Rectal smooth muscle tissue (tissue), 1 donor: ENCODE measurements at regions not wholly inside any gene's neighbourhood (a gene's known extent, or its start where the extent isn't known, plus 50 kb on each side); places are given as distances from the start of the nearest gene placed in this dataset.
"Not testable (repeated sequence)": the region's sequence is repeated elsewhere in the genome, so short reads cannot be mapped to it uniquely, and the experiment has no call there.

Experiments
- H3K27ac ChIP-seq: one replicate; pipeline ENCODE4 v1.7.0; 2013; ENCODE audit warnings: low read depth, low read length, inconsistent platforms
- H3K27me3 ChIP-seq: one replicate; pipeline ENCODE4 v1.7.0; 2013; ENCODE audit warnings: low read length; ENCODE audit not compliant: control insufficient read depth, insufficient read depth
- H3K36me3 ChIP-seq: one replicate; pipeline ENCODE4 v1.7.0; 2013; ENCODE audit warnings: low read length; ENCODE audit not compliant: control insufficient read depth, insufficient read depth
- H3K4me1 ChIP-seq: one replicate; pipeline ENCODE4 v1.7.0; 2013; ENCODE audit warnings: low read length; ENCODE audit not compliant: control insufficient read depth, insufficient read depth
- H3K4me3 ChIP-seq: one replicate; pipeline ENCODE4 v1.7.0; 2013; ENCODE audit warnings: low read length
- H3K9ac ChIP-seq: one replicate; pipeline ENCODE4 v1.7.0; 2013; ENCODE audit warnings: low read length

DNA sequence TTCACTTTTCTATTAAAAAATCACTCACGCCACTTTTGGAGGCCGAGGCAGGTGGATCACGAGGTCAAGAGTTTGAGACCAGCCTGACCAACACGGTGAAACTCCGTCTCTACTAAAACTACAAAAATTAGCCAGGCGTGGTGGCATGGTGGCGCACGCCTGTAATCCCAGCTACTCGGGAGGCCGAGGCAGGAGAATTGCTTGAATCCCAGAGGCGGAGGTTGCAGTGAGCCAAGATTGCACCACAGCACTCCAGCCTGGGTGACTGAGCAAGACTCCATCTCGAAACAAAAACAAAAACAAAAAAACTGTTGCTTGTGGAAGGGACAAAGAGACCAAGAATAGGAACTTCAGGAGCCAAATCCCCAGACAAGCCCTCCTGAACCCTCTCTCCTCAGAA is 63.7 kb downstream of the RBFOX3 start:
- not testable (repeated sequence) for H3K36me3 ChIP-seq, H3K9ac ChIP-seq, H3K4me3 ChIP-seq, H3K4me1 ChIP-seq, H3K27me3 ChIP-seq, H3K27ac ChIP-seq

DNA sequence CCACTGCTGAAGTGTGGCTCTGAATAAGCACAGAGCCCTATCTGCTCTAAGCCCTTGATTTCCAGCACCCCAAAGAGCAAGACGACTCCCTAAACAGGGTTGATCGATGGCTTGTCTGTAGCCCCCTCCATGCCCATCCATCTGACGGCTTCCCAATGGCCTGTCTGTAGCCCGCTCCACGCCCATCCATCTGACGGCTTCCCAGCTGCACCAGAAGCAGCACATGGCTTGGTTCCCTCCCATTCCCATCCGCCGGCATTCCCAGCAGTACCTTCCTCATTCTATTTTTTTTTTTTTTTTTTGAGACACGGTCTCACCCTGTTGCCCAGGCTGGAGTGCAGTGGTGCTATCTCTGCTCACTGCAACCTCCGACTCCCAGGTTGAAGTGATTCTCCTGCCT is 64.5 kb downstream of the RBFOX3 start:
- no peak overlapping the region for H3K9ac ChIP-seq
- no peaks in the 10 kb centered on the region for H3K27me3 ChIP-seq
- no peaks in the 10 kb centered on the region for H3K4me1 ChIP-seq
- H3K36me3 ChIP-seq, result no peaks in the 10 kb centered on the region
- no peak overlapping the region for H3K4me3 ChIP-seq
- H3K27ac ChIP-seq, result no peak overlapping the region

DNA sequence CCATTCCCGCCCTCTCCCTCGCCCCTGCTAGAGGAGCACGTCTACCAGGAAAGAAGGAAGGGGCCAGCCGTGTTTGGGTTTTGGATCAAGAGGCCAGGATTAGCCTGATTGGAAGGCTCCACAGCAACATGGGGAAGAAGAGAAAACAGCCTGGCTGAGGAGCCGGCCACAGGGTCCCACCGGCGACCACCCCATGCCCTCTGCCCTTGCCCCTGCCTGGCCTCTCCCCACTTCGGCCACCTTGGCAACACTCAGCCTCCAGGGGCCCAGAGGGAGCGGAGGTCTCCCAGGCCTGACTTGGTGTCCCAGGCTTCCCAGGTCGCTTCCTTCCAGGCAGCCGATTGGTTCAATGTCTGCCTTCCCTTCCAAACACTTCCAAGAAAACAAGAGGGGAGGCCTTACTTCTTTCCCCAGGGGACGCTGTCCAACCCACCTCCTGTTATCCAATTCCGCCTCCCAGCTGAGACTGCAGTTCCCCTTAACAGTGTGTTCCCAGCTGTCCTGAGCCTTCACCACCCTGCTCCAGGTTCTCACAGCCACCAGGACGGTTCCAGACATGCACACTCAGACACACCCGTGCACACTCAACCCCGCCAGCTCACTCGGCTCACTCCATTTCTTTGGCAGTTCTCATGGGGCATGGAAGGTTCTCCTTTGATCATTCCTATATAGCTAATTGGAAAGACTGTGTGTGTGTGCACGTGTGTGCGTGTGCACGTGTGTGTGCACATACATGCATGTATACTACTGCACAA is 65.4 kb downstream of the RBFOX3 start:
- H3K9ac ChIP-seq, result no peak overlapping the region

DNA sequence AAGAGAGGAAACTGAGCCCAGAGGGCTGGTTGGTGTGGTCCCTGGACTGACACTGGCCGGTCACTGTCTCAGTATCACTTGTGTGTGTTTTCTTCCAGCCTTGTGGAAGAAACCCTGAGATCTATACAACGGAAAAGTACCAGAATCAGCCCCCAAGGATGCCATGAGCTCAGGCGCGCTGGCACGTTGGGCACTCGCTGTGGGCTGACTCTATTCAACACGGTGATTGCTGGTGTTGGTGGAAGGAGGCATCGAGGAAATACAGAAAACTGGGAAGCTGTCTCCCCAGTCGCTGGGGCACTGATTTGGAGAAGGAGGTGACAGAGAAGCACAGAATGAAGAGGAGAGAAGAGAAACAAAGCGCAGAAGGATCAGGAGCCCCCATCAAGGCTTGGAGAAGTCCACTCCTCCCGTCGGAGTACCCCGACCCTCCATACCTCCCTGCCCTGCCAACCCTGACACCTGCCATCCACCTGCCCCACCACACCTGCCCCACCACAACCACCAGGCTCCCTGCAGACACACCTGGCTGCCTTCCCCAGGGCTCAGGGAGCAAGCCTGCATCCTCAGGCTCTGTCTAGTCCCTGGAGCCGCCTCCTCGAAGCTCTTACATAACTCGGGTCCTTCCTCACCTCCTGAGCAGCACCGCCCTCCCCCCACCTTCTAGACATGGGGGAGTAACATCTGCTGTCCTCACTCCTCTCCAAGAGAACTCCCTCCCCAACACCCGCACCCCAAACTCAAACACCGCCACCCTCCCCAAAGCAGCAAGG is 66.5 kb downstream of the RBFOX3 start:
- H3K4me1 ChIP-seq, result no peaks in the 10 kb centered on the region
- H3K4me3 ChIP-seq, result no peak overlapping the region
- no peak overlapping the region for H3K27ac ChIP-seq
- H3K9ac ChIP-seq, result no peak overlapping the region
- no peaks in the 10 kb centered on the region for H3K27me3 ChIP-seq
- H3K36me3 ChIP-seq, result no peaks in the 10 kb centered on the region

More for the DNA sequence above, 65.4 kb downstream of the RBFOX3 start:
- Histone ChIP-seq H3K36me3 (no peaks in the 10 kb centered on the region), H3K4me1 (no peaks in the 10 kb centered on the region), H3K27ac (no peak overlapping the region), H3K27me3 (no peaks in the 10 kb centered on the region), H3K4me3 (no peak overlapping the region)

DNA sequence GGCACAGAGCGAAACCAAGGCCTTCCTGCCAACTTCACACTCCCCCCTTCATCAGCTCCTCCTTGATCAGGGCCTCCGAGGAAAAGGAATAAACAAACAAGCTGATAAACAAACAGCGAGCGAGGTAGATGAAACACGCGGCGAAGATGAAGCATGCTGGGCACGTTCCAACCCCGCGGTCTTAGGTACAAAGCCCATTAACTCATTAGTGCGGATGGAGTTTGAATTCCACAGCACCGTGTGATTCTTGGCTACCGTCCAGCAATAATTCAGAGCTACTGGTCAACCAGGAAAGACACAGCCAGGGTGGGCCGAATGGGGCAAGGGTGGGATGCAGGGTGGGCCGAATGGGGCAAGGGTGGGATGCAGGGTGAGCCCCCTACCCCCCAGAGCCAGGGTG is 67.3 kb downstream of the RBFOX3 start:
- H3K9ac ChIP-seq, result no peak overlapping the region
- no peaks in the 10 kb centered on the region for H3K4me1 ChIP-seq
- no peak overlapping the region for H3K27ac ChIP-seq
- no peaks in the 10 kb centered on the region for H3K27me3 ChIP-seq
- H3K36me3 ChIP-seq, result no peaks in the 10 kb centered on the region
- H3K4me3 ChIP-seq, result no peak overlapping the region

DNA sequence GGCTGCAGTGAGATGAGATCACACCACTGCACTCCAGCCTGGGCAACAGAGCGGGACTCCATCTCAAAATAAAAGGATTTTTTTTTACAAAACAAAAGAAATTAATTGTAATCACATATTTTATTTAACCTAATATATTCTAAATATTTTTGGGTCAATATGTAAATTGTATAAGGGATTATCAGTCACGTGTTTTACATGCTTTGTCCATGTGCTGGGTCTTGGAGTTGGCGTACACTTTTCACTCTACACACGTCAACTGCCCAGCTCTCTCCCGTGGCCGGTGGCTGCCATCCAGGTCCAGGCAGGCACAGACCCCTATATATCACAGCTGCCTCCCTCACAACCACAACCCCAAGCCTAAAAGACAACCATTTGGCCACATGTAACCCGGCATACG is 68.1 kb downstream of the RBFOX3 start:
- no peak overlapping the region for H3K27ac ChIP-seq
- H3K9ac ChIP-seq, result no peak overlapping the region
- H3K27me3 ChIP-seq, result no peaks in the 10 kb centered on the region
- no peaks in the 10 kb centered on the region for H3K4me1 ChIP-seq
- H3K36me3 ChIP-seq, result no peaks in the 10 kb centered on the region
- H3K4me3 ChIP-seq, result no peak overlapping the region

DNA sequence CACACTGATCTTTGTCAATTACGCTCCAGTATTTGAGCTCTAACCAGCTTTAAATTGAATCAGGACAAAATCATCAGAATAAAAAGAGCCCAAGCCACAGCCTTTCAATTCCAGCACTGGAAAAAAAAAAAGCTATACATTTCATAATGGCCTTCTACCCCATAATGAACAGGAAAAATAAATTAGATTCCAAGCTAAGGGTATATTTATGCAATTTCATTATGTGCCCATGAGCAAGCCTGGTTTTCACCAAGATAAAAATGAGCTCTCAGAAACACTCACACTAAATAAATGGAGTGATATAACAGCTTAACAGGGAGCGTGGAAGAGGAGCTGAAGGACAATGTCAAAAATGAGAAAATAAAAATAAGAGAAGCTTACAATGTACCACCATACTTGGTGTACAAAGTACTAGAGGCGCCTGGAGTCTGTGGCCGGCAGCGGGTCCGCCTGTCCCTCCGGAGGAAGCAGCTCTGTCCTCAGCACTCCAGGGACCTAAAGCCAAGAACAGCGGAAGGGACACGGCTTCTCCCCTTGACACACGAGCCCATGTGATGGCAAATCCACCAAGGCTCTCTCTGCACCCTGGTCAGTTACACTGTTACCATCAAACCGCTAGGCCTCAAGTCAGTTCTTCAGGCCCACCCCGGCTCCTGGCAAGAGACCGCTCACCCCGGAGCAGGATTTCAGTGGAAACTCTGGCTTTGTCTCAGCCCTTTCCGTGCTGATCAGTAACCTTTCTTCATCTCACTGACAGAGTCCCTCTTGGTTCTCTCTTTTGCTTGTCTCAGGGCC is 69.6 kb downstream of the RBFOX3 start:
- Histone ChIP-seq H3K27me3 (no peaks in the 10 kb centered on the region), H3K36me3 (no peaks in the 10 kb centered on the region), H3K4me3 (no peak overlapping the region), H3K4me1 (no peaks in the 10 kb centered on the region), H3K27ac (no peak overlapping the region), H3K9ac (no peak overlapping the region)

DNA sequence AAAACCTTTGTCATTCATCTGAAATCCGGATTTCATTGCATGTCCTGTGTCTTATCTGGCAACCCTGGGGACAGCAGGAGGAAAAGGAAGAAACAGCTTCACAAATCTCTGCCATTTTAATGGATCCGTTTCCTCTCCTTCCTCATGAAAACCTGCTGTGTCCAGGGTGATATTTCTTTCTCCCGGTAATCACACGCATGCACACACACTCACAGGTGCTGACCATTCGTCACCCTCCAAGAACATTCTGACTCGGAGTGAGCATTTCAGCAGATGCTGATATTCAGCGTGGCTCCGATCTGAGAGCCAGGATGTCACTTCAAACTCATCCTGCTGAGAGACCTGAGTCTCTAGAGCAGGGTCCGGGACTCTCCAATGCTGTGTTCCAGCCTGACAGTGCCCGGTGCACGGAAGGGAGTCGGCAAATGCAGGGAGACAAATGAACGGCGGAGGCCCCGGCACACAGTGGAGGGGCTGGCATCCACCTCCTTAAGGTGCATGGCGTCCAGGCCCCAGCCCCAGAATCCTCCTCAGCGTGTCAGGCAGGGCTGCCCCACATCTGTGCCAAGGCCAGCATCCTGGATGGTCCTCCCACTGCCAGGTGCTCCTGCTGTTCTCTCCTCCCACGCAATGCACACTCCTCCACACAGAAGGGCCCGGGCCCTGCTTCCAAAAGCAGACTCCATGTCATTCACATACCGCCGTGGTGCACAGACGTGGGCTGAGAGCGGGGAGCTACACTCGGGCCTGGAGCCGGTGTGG is 70.7 kb downstream of the RBFOX3 start:
- no peak overlapping the region for H3K4me3 ChIP-seq
- H3K27ac ChIP-seq, result no peak overlapping the region
- H3K4me1 ChIP-seq, result no peaks in the 10 kb centered on the region
- H3K9ac ChIP-seq, result no peak overlapping the region
- no peaks in the 10 kb centered on the region for H3K36me3 ChIP-seq
- no peaks in the 10 kb centered on the region for H3K27me3 ChIP-seq

DNA sequence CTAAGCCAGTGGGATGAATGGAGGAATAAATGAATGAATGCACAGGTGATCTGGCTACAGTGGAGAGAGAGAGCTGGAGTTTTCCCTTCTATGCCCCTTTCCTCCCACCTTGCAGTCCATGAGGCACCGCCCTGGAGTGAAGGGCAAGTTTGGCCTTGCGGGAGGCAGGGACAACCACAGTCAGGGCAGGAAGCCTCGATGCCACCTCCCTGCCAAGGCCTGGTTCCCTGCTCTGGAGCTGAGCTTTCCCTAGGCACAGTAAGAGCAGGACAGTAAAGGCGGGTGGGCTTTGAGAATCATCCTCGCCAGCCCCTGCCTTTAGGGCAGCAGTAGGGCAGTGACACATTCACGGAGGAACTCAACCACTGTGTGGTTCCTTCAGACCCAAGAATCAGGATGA is 72.6 kb downstream of the RBFOX3 start:
- Histone ChIP-seq H3K36me3 (no peaks in the 10 kb centered on the region), H3K4me3 (no peak overlapping the region), H3K9ac (no peak overlapping the region), H3K4me1 (no peaks in the 10 kb centered on the region), H3K27ac (no peak overlapping the region), H3K27me3 (no peaks in the 10 kb centered on the region)

DNA sequence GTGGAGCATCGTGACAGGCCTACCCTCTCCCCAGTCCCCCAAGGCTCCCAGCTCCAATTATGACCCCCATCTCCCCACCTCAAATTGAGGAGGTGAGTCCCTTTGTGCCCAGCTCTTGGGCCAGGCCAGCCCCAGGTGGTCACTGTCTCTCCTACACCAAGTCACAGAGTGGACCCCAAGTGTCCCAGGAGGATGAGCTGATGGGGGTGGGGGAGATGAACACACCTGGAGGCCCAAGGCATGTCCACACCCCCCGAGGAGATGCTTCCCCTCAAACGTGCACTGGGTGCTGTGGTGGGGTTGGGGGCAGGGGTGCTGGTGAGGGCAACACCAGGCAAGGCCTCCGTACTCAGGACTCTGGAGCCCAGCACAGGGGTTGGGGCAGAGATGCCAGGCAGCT is 73.2 kb downstream of the RBFOX3 start:
- H3K27me3 ChIP-seq, result peaks cover 2% of the 10 kb centered on the region
- no peak overlapping the region for H3K27ac ChIP-seq
- no peak overlapping the region for H3K9ac ChIP-seq
- H3K36me3 ChIP-seq, result no peaks in the 10 kb centered on the region
- no peaks in the 10 kb centered on the region for H3K4me1 ChIP-seq
- no peak overlapping the region for H3K4me3 ChIP-seq

DNA sequence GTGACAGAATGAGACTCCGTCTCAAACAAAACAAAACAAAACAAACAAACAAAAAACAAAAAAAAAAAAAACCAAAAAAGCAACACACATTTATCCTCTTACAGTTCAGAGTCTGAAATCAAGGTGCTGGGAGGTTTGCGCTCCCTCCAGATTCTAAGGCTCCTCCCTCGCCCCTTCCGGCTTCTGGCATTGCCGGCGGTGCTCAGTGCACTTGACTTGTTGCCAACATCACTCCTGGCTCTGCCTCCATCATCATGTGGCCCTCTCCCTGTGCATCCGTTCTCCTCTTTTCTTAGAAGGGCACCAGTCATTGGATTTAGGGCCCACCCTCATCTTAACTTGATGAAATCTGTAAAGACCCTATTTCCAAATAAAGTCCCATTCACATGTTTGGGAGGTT is 73.8 kb downstream of the RBFOX3 start:
- H3K4me3 ChIP-seq, result no peak overlapping the region
- H3K9ac ChIP-seq, result no peak overlapping the region
- peaks cover 2% of the 10 kb centered on the region for H3K27me3 ChIP-seq
- H3K27ac ChIP-seq, result no peak overlapping the region
- no peaks in the 10 kb centered on the region for H3K4me1 ChIP-seq
- no peaks in the 10 kb centered on the region for H3K36me3 ChIP-seq
